GM21529 (cell line): ENCODE measurements at regions not wholly inside any gene's neighbourhood (a gene's known extent, or its start where the extent isn't known, plus 50 kb on each side); places are given as distances from the start of the nearest gene placed in this dataset.

Source experiments
- ATAC-seq: cut with Tn5 transposase; IDR thresholded peaks from one replicate; pipeline ENCODE4 v1.9.1; 2021; ENCODE audit not compliant: unreplicated experiment

GRCh38 chr1:55749975-55750627, 534.9 kb upstream of the USP24 start:
- ATAC-seq: no peak

GRCh38 chr1:55747408-55747841, 532.3 kb upstream of the USP24 start:
- no peak for ATAC-seq

GRCh38 chr1:55746710-55747109, 531.5 kb upstream of the USP24 start:
- no peak for ATAC-seq

- no peak for ATAC-seq
These were observed 526.4 kb upstream of the USP24 start for GRCh38 chr1:55741516-55741915.

GRCh38 chr1:55735106-55735505, 519.9 kb upstream of the USP24 start:
- no peak for ATAC-seq

- no peak for ATAC-seq
These were observed 511.8 kb upstream of the USP24 start for GRCh38 chr1:55726994-55727393.

GRCh38 chr1:55725378-55725777, 510.2 kb upstream of the USP24 start:
- no peak for ATAC-seq

- no peak for ATAC-seq
These were observed 509.6 kb upstream of the USP24 start for GRCh38 chr1:55724551-55725325.

GRCh38 chr1:55723001-55723400, 507.8 kb upstream of the USP24 start:
- no peak for ATAC-seq

- no peak for ATAC-seq
These were observed 505.1 kb upstream of the USP24 start for GRCh38 chr1:55720261-55720660.

- no peak for ATAC-seq
These were observed 503.9 kb upstream of the USP24 start for GRCh38 chr1:55718758-55719671.

GRCh38 chr1:55717111-55717510, 501.9 kb upstream of the USP24 start:
- no peak for ATAC-seq

- no peak for ATAC-seq
These were observed 501.4 kb upstream of the USP24 start for GRCh38 chr1:55716610-55717009.

- ATAC-seq: no peak
These were observed 501.0 kb upstream of the USP24 start for GRCh38 chr1:55716151-55716550.

GRCh38 chr1:55714230-55714629, 499.1 kb upstream of the USP24 start:
- ATAC-seq: no peak

- no peak for ATAC-seq
These were observed 498.4 kb upstream of the USP24 start for GRCh38 chr1:55713516-55713915.

GRCh38 chr1:55712148-55712547, 497.0 kb upstream of the USP24 start:
- no peak for ATAC-seq

- no peak for ATAC-seq
These were observed 493.6 kb upstream of the USP24 start for GRCh38 chr1:55708781-55709180.

GRCh38 chr1:55707846-55708245, 492.7 kb upstream of the USP24 start:
- no peak for ATAC-seq

GRCh38 chr1:55707196-55707595, 492.0 kb upstream of the USP24 start:
- ATAC-seq: no peak

GRCh38 chr1:55706397-55706796, 491.2 kb upstream of the USP24 start:
- ATAC-seq: no peak
